Caco-2 (cell line): ENCODE measurements at regions not wholly inside any gene's neighbourhood (a gene's known extent, or its start where the extent isn't known, plus 50 kb on each side); places are given as distances from the start of the nearest gene placed in this dataset.

ENCODE experiments used
- BruUV-seq: library from RNA; stranded (reverse); fragments of 400-500 nt; replicated peaks from 2 replicates; lab custom pipeline; 2021; lab: Mats Ljungman, UMichigan
- CTCF ChIA-PET: fragments of 300-600 bp; sonication (Branson Sonifier 250); formaldehyde crosslinking; loops from one replicate; lab custom pipeline; 2022; ENCODE audit warnings: antibody characterized with exemption; lab: Charles Lee
- POLR2A ChIA-PET: fragments of 300-600 bp; sonication (Branson Sonifier 250); formaldehyde crosslinking; loops from one replicate; lab custom pipeline; 2022; ENCODE audit warnings: antibody characterized with exemption; lab: Charles Lee
- DNase-seq, 2 experiments: peaks; one replicate each; pipeline versions ENCODE4 v3.0.0 to v3.0.0-alpha.2; 2020 to 2022
- H3K27me3 ChIP-seq: replicated peaks from 2 replicates; pipeline ENCODE4 v1.6.0; 2011; ENCODE audit warnings: low read length; ENCODE audit not compliant: control insufficient read depth, insufficient read depth
- H3K36me3 ChIP-seq: 2 replicates; pipeline ENCODE4 v1.5.1; 2011; ENCODE audit warnings: low read length; ENCODE audit not compliant: control insufficient read depth, insufficient read depth
- H3K4me1 ChIP-seq: fragments of 250-450 bp; sonication (Bioruptor Pico); 2 replicates; pipeline ENCODE4 v1.5.1; 2020; ENCODE audit warnings: mild to moderate bottlenecking
- H3K4me3 ChIP-seq: 2 replicates; pipeline ENCODE4 v1.5.1; 2011; ENCODE audit warnings: low read depth, mild to moderate bottlenecking, control low read depth, low read length
- H3K9me3 ChIP-seq: fragments of 250-450 bp; sonication (Bioruptor Pico); 2 replicates; pipeline ENCODE4 v1.5.1; 2020; ENCODE audit warnings: mild to moderate bottlenecking, moderate library complexity
- H3K27ac Mint-ChIP-seq: one replicate; pipeline ENCODE4 v1.8.0; 2022; ENCODE audit warnings: mixed read lengths; ENCODE audit not compliant: unreplicated experiment
- H3K27me3 Mint-ChIP-seq: one replicate; pipeline ENCODE4 v1.8.0; 2022; ENCODE audit warnings: mixed read lengths; ENCODE audit not compliant: insufficient read depth, unreplicated experiment
- H3K36me3 Mint-ChIP-seq: one replicate; pipeline ENCODE4 v1.8.0; 2022; ENCODE audit warnings: mild to moderate bottlenecking, mixed read lengths; ENCODE audit not compliant: insufficient read depth, unreplicated experiment
- H3K4me1 Mint-ChIP-seq: one replicate; pipeline ENCODE4 v1.8.0; 2022; ENCODE audit warnings: low read depth, mixed read lengths; ENCODE audit not compliant: unreplicated experiment
- H3K4me3 Mint-ChIP-seq: one replicate; pipeline ENCODE4 v1.8.0; 2022; ENCODE audit warnings: mild to moderate bottlenecking, moderate library complexity, mixed read lengths; ENCODE audit not compliant: unreplicated experiment
- H3K9me3 Mint-ChIP-seq: one replicate; pipeline ENCODE4 v1.8.0; 2022; ENCODE audit warnings: mixed read lengths; ENCODE audit not compliant: unreplicated experiment
- intact Hi-C: fragments of 100-400 bp; cut with micrococcal nuclease; formaldehyde crosslinking; loops from one replicate; pipeline ENCODE4 v1.10.0; 2022; ENCODE audit not compliant: unreplicated experiment
- TF ChIP-seq, protein P1 (sequence below), 2 experiments: fragments of 200-600 bp in 1 of 2; IDR thresholded peaks; 1 replicate in 1 of 2; 2 replicates in 1 of 2; pipeline versions ENCODE4 v1.5.1 to v1.8.0; 2011 to 2022; ENCODE audit warnings: antibody characterized with exemption in 1 of 2, control low read depth in 1 of 2, inconsistent platforms in 1 of 2, low read depth in 1 of 2, low read length in 1 of 2, mild to moderate bottlenecking in 1 of 2, moderate library complexity in 1 of 2; ENCODE audit not compliant: insufficient read depth in 1 of 2, severe bottlenecking in 1 of 2, unreplicated experiment in 1 of 2

GRCh38 chr1:182260516-182260915 is 131.1 kb downstream of the GLUL start:
- H3K4me3 ChIP-seq, result no peak overlapping the region
- no peaks in the 10 kb centered on the region for H3K27me3 ChIP-seq
- Mint-ChIP-seq H3K27ac (no peak overlapping the region), H3K27me3 (no peaks in the 10 kb centered on the region), H3K4me1 (no peaks in the 10 kb centered on the region), H3K36me3 (no peaks in the 10 kb centered on the region), H3K9me3 (no peaks in the 10 kb centered on the region), H3K4me3 (no peak overlapping the region)
- no peak for DNase-seq
- POLR2A ChIA-PET, result no interaction called here
- no TSS peak for BruUV-seq
- CTCF ChIA-PET, result no interaction called here
- H3K4me1 ChIP-seq, result no peaks in the 10 kb centered on the region
- H3K36me3 ChIP-seq, result no peaks in the 10 kb centered on the region
- no peaks in the 10 kb centered on the region for H3K9me3 ChIP-seq
- intact Hi-C loops, result no loop called here
- TF ChIP-seq, protein P1, sequence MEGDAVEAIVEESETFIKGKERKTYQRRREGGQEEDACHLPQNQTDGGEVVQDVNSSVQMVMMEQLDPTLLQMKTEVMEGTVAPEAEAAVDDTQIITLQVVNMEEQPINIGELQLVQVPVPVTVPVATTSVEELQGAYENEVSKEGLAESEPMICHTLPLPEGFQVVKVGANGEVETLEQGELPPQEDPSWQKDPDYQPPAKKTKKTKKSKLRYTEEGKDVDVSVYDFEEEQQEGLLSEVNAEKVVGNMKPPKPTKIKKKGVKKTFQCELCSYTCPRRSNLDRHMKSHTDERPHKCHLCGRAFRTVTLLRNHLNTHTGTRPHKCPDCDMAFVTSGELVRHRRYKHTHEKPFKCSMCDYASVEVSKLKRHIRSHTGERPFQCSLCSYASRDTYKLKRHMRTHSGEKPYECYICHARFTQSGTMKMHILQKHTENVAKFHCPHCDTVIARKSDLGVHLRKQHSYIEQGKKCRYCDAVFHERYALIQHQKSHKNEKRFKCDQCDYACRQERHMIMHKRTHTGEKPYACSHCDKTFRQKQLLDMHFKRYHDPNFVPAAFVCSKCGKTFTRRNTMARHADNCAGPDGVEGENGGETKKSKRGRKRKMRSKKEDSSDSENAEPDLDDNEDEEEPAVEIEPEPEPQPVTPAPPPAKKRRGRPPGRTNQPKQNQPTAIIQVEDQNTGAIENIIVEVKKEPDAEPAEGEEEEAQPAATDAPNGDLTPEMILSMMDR (IDR thresholded peaks at IDR 0.05; ENCODE audit: insufficient read depth in 1 of 2, low read depth in 1 of 2, low read length in 1 of 2, severe bottlenecking in 1 of 2, unreplicated experiment in 1 of 2), result no peak

DNA sequence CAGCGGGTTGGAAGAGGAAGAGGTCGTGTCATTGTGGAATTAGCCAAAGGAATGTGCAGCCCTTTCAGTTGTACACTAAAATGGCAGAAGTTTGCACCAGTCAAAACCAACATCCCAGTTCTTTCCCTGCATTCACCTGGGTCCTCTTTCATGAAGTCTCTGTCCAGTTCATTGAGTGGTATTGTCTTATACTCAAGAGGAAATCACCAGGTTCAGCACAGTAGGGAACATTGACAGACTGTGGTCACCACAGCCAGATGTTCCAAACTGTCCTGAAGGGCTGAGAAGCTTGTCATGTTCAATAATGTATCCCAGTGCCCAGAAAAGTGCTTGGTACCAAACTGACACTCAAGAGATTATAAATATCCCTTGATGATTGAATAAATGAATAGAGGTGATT is 131.6 kb downstream of the GLUL start:
- no peaks in the 10 kb centered on the region for H3K36me3 Mint-ChIP-seq
- Histone ChIP-seq H3K27me3 (no peaks in the 10 kb centered on the region), H3K4me1 (no peaks in the 10 kb centered on the region), H3K4me3 (no peak overlapping the region), H3K9me3 (no peaks in the 10 kb centered on the region), H3K36me3 (no peaks in the 10 kb centered on the region)
- POLR2A ChIA-PET, result no interaction called here
- TF ChIP-seq, protein P1 (IDR thresholded peaks at IDR 0.05; ENCODE audit: insufficient read depth in 1 of 2, low read depth in 1 of 2, low read length in 1 of 2, severe bottlenecking in 1 of 2, unreplicated experiment in 1 of 2), result no peak
- no peak overlapping the region for H3K27ac Mint-ChIP-seq
- intact Hi-C loops, result no loop called here
- H3K4me3 Mint-ChIP-seq, result no peak overlapping the region
- H3K27me3 Mint-ChIP-seq, result no peaks in the 10 kb centered on the region
- no peaks in the 10 kb centered on the region for H3K9me3 Mint-ChIP-seq
- DNase-seq, result no peak
- no peaks in the 10 kb centered on the region for H3K4me1 Mint-ChIP-seq
- BruUV-seq, result no TSS peak
- CTCF ChIA-PET, result no interaction called here

GRCh38 chr1:182259229-182259872 is 132.2 kb downstream of the GLUL start:
- H3K4me1 Mint-ChIP-seq, result no peaks in the 10 kb centered on the region
- Histone ChIP-seq H3K27me3 (no peaks in the 10 kb centered on the region), H3K4me1 (no peaks in the 10 kb centered on the region), H3K36me3 (no peaks in the 10 kb centered on the region), H3K4me3 (no peak overlapping the region), H3K9me3 (no peaks in the 10 kb centered on the region)
- BruUV-seq, result no TSS peak
- no peak overlapping the region for H3K4me3 Mint-ChIP-seq
- H3K27ac Mint-ChIP-seq, result no peak overlapping the region
- ChIA-PET CTCF (no interaction called here), POLR2A (no interaction called here)
- intact Hi-C loops, result no loop called here
- TF ChIP-seq, protein P1 (IDR thresholded peaks at IDR 0.05; ENCODE audit: insufficient read depth in 1 of 2, low read depth in 1 of 2, low read length in 1 of 2, severe bottlenecking in 1 of 2, unreplicated experiment in 1 of 2), result no peak
- no peaks in the 10 kb centered on the region for H3K9me3 Mint-ChIP-seq
- no peaks in the 10 kb centered on the region for H3K27me3 Mint-ChIP-seq
- H3K36me3 Mint-ChIP-seq, result no peaks in the 10 kb centered on the region
- no peak for DNase-seq
